Activated CD8-positive, alpha-beta T cell treated with anti-CD3 and anti-CD28 coated beads for 36 hours (primary cell): ENCODE measurements at regions not wholly inside any gene's neighbourhood (a gene's known extent, or its start where the extent isn't known, plus 50 kb on each side); places are given as distances from the start of the nearest gene placed in this dataset.

Experiments
- ATAC-seq: fragments of 200-7000 bp; cut with Tn5 transposase; one replicate; pipeline ENCODE4 v1.10.0; 2021; ENCODE audit warnings: mild to moderate bottlenecking, moderate library complexity
- CTCF ChIA-PET: fragments of 350-600 bp; sonication (Branson Sonifier 250); formaldehyde crosslinking; loops from one replicate; lab custom pipeline; 2021; ENCODE audit warnings: antibody characterized with exemption; lab: Charles Lee
- POLR2A ChIA-PET: fragments of 350-600 bp; sonication (Branson Sonifier 250); formaldehyde crosslinking; loops from one replicate; lab custom pipeline; 2021; ENCODE audit warnings: antibody characterized with exemption; lab: Charles Lee
- DNase-seq: peaks from one replicate; pipeline ENCODE4 v3.0.0-alpha.2; 2020
- H3K27ac Mint-ChIP-seq: one replicate; pipeline ENCODE4 v1.8.0; 2021; ENCODE audit warnings: mild to moderate bottlenecking, mixed read lengths
- H3K27me3 Mint-ChIP-seq: one replicate; pipeline ENCODE4 v1.8.0; 2021; ENCODE audit warnings: mixed read lengths
- H3K36me3 Mint-ChIP-seq: one replicate; pipeline ENCODE4 v1.8.0; 2021; ENCODE audit warnings: low read depth, mixed read lengths
- H3K4me1 Mint-ChIP-seq: one replicate; pipeline ENCODE4 v1.8.0; 2021; ENCODE audit warnings: low read depth, mixed read lengths
- H3K4me3 Mint-ChIP-seq: one replicate; pipeline ENCODE4 v1.8.0; 2021; ENCODE audit warnings: mild to moderate bottlenecking, moderate library complexity, mixed read lengths
- H3K9me3 Mint-ChIP-seq: one replicate; pipeline ENCODE4 v1.8.0; 2021; ENCODE audit warnings: mixed read lengths
- CTCF ChIP-seq: fragments of 200-600 bp; IDR thresholded peaks from one replicate; pipeline ENCODE4 v1.8.0; 2022; ENCODE audit warnings: antibody characterized with exemption, mild to moderate bottlenecking
- intact Hi-C: fragments of 100-400 bp; cut with micrococcal nuclease; formaldehyde crosslinking; loops from one replicate; pipeline ENCODE4 v1.10.0; 2022

- ATAC-seq (no peak), DNase-seq (no peak)
- H3K9me3 Mint-ChIP-seq: no peaks in the 10 kb centered on the region
- no peak overlapping the region for H3K27ac Mint-ChIP-seq
- H3K4me3 Mint-ChIP-seq: no peak overlapping the region
- TF ChIP-seq CTCF: no peak
- H3K36me3 Mint-ChIP-seq: no peaks in the 10 kb centered on the region
- H3K27me3 Mint-ChIP-seq: peaks cover 4% of the 10 kb centered on the region
- POLR2A ChIA-PET: no interaction called here
- H3K4me1 Mint-ChIP-seq: no peaks in the 10 kb centered on the region
- CTCF ChIA-PET: no interaction called here
- intact Hi-C loops: no loop called here
Measured at GRCh38 chr6:148169706-148170105, 172.9 kb upstream of the SASH1 start.

- no peak overlapping the region for H3K4me3 Mint-ChIP-seq
- TF ChIP-seq CTCF: no peak
- DNase-seq: no peak
- no peaks in the 10 kb centered on the region for H3K4me1 Mint-ChIP-seq
- H3K36me3 Mint-ChIP-seq: no peaks in the 10 kb centered on the region
- no peak for ATAC-seq
- no peak overlapping the region for H3K27ac Mint-ChIP-seq
- POLR2A ChIA-PET: no interaction called here
- H3K27me3 Mint-ChIP-seq: peaks cover 4% of the 10 kb centered on the region
- no peaks in the 10 kb centered on the region for H3K9me3 Mint-ChIP-seq
- intact Hi-C loops: no loop called here
- CTCF ChIA-PET: no interaction called here
Measured at GRCh38 chr6:148170286-148170685, 172.4 kb upstream of the SASH1 start.

GRCh38 chr6:148173548-148173947 lies 169.1 kb upstream of the SASH1 start:
- no peaks in the 10 kb centered on the region for H3K9me3 Mint-ChIP-seq
- H3K27ac Mint-ChIP-seq: no peak overlapping the region
- H3K36me3 Mint-ChIP-seq: no peaks in the 10 kb centered on the region
- CTCF ChIA-PET: no interaction called here
- H3K4me1 Mint-ChIP-seq: no peaks in the 10 kb centered on the region
- intact Hi-C loops: no loop called here
- DNase-seq (no peak), ATAC-seq (no peak)
- no peak overlapping the region for H3K4me3 Mint-ChIP-seq
- TF ChIP-seq CTCF: no peak
- peaks cover 10% of the 10 kb centered on the region for H3K27me3 Mint-ChIP-seq
- POLR2A ChIA-PET: no interaction called here

GRCh38 chr6:148175550-148176188 lies 167.0 kb upstream of the SASH1 start:
- ChIA-PET POLR2A (no interaction called here), CTCF (interaction anchor here (1.2 to 2.8 kb wide), 7 partner anchors 10 to 668 kb away, joined by 3 to 43 read pairs (median 12); no protein-coding TSS in a partner anchor)
- Mint-ChIP-seq H3K4me1 (no peaks in the 10 kb centered on the region), H3K9me3 (no peaks in the 10 kb centered on the region), H3K36me3 (no peaks in the 10 kb centered on the region), H3K27me3 (peaks cover 10% of the 10 kb centered on the region), H3K4me3 (no peak overlapping the region), H3K27ac (no peak overlapping the region)
- TF ChIP-seq CTCF: no peak
- no peak for DNase-seq
- intact Hi-C loops: loop anchor here (5.0 kb wide), 1 partner anchor 77 kb away; no protein-coding TSS in a partner anchor
- ATAC-seq: no peak

- Mint-ChIP-seq H3K4me3 (no peak overlapping the region), H3K4me1 (no peaks in the 10 kb centered on the region), H3K36me3 (no peaks in the 10 kb centered on the region), H3K9me3 (no peaks in the 10 kb centered on the region), H3K27ac (no peak overlapping the region), H3K27me3 (peaks cover 15% of the 10 kb centered on the region)
- peak; percentile 74 for TF ChIP-seq CTCF
- CTCF ChIA-PET: interaction anchor here (0.8 to 2.8 kb wide), 34 partner anchors 9 to 671 kb away, joined by 3 to 43 read pairs (median 5); no protein-coding TSS in a partner anchor
- intact Hi-C loops: loop anchor here (5.0 kb wide), 1 partner anchor 75 kb away; no protein-coding TSS in a partner anchor
- ATAC-seq (no peak), DNase-seq (peak; percentile 47)
- POLR2A ChIA-PET: no interaction called here
Measured at GRCh38 chr6:148177589-148178233, 164.9 kb upstream of the SASH1 start.
